ENCODE measurements at regions not wholly inside any gene's neighbourhood (a gene's known extent, or its start where the extent isn't known, plus 50 kb on each side); places are given as distances from the start of the nearest gene placed in this dataset.

- no peak for DNase-seq (ENCODE audit: low read depth)
- H3K4me3 ChIP-seq (ENCODE audit: control insufficient read depth, low read depth, low read length), result no peak overlapping the region
- no peak for TF ChIP-seq CTCF (conservative IDR thresholded peaks at IDR 0.05; ENCODE audit: control insufficient read depth, insufficient read depth, low read depth, low read length)
These were observed 191.7 kb downstream of the C16orf95 start for GRCh38 chr16:87125206-87126155.

DNA sequence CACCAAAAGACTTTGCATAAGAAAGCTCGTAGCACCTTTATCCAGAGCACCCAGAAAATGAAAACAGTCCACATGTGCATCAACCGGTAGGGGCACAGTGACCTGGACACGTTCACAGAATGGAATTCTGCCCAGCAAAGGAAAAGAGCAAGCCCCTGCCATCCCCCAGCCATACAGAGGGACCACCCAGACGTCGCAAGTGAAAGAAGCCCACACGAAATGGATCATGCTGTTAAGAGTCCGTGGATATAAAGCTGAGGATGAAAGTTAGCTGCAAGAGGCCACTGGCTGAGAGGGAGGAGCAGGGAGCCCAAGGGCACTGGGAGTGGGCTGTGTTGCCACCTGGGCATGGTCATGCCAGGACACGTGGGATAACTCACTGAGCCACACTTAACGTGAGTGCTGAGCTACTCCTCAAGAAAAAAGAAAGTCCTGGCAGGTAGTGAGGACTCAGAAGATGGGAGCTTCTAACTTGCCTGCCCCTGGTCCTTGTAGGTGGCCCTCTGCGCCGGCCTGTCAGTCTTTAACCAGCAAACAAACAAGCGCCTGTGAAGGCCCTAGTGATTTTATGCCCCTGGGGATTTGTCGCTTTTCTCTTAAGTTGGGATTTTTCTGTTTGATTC lies 190.7 kb downstream of the C16orf95 start:
- TF ChIP-seq CTCF (conservative IDR thresholded peaks at IDR 0.05; ENCODE audit: control insufficient read depth, insufficient read depth, low read depth, low read length), result no peak
- H3K4me3 ChIP-seq (ENCODE audit: control insufficient read depth, low read depth, low read length), result no peak overlapping the region
- DNase-seq (ENCODE audit: low read depth), result no peak

DNA sequence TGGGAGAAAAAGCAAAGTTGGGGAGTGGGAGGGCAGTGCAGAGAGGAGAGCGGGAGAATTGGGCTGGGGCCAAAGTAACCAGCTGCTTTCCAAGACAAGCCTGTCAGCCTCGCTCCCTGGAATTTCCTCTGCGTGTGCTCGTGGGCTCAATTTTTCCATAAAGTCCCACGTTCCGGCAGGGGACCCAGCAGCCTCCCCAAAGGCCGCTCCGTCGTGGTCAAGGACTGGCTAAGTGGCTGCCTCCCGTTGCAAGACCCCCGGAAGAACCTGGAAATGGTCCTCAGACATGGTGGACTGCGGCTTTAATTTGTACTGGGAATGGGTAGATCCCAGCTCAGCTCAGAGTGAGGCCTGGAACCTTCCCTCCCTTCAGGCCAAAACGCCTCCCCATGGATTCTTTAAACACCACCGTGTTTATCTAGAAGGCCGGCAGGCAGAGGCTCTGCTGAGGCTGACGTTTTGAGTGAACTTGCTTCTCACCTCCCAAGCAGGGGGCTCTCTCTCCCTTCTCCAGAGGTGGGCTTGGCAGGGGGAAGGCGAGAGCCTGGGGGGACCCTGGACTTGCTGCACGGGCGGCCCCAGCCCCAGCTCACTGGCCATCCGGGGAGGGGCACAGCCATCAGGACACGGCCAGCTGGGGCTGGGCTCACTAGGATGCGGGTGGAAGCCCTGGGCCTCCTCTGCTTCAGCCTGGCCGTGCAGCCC lies 190.0 kb downstream of the C16orf95 start:
- no peak for TF ChIP-seq CTCF (conservative IDR thresholded peaks at IDR 0.05; ENCODE audit: control insufficient read depth, insufficient read depth, low read depth, low read length)
- no peak for DNase-seq (ENCODE audit: low read depth)
- H3K4me3 ChIP-seq (ENCODE audit: control insufficient read depth, low read depth, low read length), result no peak overlapping the region

DNA sequence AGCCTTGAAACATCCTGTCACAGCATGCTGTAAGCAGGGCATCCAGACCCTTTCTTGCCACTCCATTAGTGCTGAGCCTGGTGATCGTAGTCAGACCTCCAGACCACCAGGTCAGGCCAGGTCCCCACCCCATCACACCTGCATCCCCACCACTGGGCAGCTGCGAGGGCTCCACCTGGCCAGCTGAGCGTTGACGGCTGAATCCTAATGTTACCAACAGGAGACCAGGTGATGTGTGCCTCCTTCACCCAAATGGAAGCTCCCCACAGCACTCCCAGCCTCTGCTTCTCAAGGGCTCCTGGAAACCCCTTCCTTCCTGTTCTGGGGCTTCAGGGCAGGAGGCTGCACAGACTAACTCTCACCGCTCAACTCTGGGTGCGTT lies 189.4 kb downstream of the C16orf95 start:
- no peak for DNase-seq (ENCODE audit: low read depth)
- H3K4me3 ChIP-seq (ENCODE audit: control insufficient read depth, low read depth, low read length), result no peak overlapping the region
- no peak for TF ChIP-seq CTCF (conservative IDR thresholded peaks at IDR 0.05; ENCODE audit: control insufficient read depth, insufficient read depth, low read depth, low read length)

- no peak for TF ChIP-seq CTCF (conservative IDR thresholded peaks at IDR 0.05; ENCODE audit: control insufficient read depth, insufficient read depth, low read depth, low read length)
- peak; percentile 60 for DNase-seq (ENCODE audit: low read depth)
- no peak overlapping the region for H3K4me3 ChIP-seq (ENCODE audit: control insufficient read depth, low read depth, low read length)
These were observed 187.4 kb downstream of the C16orf95 start for GRCh38 chr16:87129771-87130170.

- DNase-seq (ENCODE audit: low read depth), result no peak
- no peak for TF ChIP-seq CTCF (conservative IDR thresholded peaks at IDR 0.05; ENCODE audit: control insufficient read depth, insufficient read depth, low read depth, low read length)
- H3K4me3 ChIP-seq (ENCODE audit: control insufficient read depth, low read depth, low read length), result no peak overlapping the region
These were observed 185.9 kb downstream of the C16orf95 start for GRCh38 chr16:87131061-87131995.

All from fibroblast of mammary gland (primary cell).